T-cell (primary cell): ENCODE measurements at regions not wholly inside any gene's neighbourhood (a gene's known extent, or its start where the extent isn't known, plus 50 kb on each side); places are given as distances from the start of the nearest gene placed in this dataset.

Experiments used
- ATAC-seq, 4 experiments: fragments of 200-7000 bp in 3 of 4; fragments of 150-1000 bp in 1 of 4; cut with Tn5 transposase; replicated peaks in 1 of 4; 1 replicate in 3 of 4; 2 replicates in 1 of 4; pipeline ENCODE4 v1.10.0; 2021; ENCODE audit warnings: moderate library complexity in 3 of 4, mild to moderate bottlenecking in 2 of 4, moderate number of reproducible peaks in 1 of 4
- CTCF ChIA-PET, 2 donors: fragments of 300-600 bp; sonication (Branson Sonifier 250); formaldehyde crosslinking; loops; one replicate each; lab custom pipeline; 2022; ENCODE audit warnings: antibody characterized with exemption in 2 of 2; lab: Charles Lee
- POLR2A ChIA-PET, 2 donors: fragments of 300-600 bp; sonication (Branson Sonifier 250); formaldehyde crosslinking; loops; one replicate each; lab custom pipeline; 2022; ENCODE audit warnings: antibody characterized with exemption in 2 of 2; lab: Charles Lee
- DNase-seq, 35 experiments: peaks; one replicate each; pipeline versions ENCODE4 v3.0.0 to v3.0.0-alpha.2; 2013 to 2023
- H3K27ac ChIP-seq: one replicate; pipeline ENCODE4 v1.5.1; 2013; ENCODE audit warnings: low read length
- H3K27me3 ChIP-seq, 2 experiments: replicated peaks in 1 of 2; 1 replicate in 1 of 2; 2 replicates in 1 of 2; pipeline versions ENCODE4 v1.6.1 to v1.7.0; 2013; ENCODE audit warnings: low read length in 1 of 2, mixed read lengths in 1 of 2; ENCODE audit not compliant: control insufficient read depth in 2 of 2, insufficient read depth in 2 of 2; ENCODE audit errors: extremely low read depth in 1 of 2
- H3K36me3 ChIP-seq, 2 donors: 1 replicate in 1 of 2; 2 replicates in 1 of 2; pipeline versions ENCODE4 v1.6.1 to v1.7.0; 2013; ENCODE audit warnings: low read length in 1 of 2; ENCODE audit not compliant: control insufficient read depth in 2 of 2, insufficient read depth in 1 of 2; ENCODE audit errors: extremely low read depth in 1 of 2
- H3K4me1 ChIP-seq, 2 experiments: 1 replicate in 1 of 2; 2 replicates in 1 of 2; pipeline versions ENCODE4 v1.6.1 to v1.7.0; 2013; ENCODE audit warnings: low read length in 2 of 2, mixed read lengths in 1 of 2; ENCODE audit not compliant: insufficient read depth in 2 of 2, control insufficient read depth in 1 of 2; ENCODE audit errors: extremely low read depth in 1 of 2
- H3K4me3 ChIP-seq, 2 donors: 1 replicate in 1 of 2; 2 replicates in 1 of 2; pipeline versions ENCODE4 v1.5.1 to v1.7.0; 2013; ENCODE audit warnings: mild to moderate bottlenecking in 2 of 2, low read length in 1 of 2, moderate library complexity in 1 of 2; ENCODE audit not compliant: control insufficient read depth in 1 of 2; ENCODE audit errors: extremely low read depth in 1 of 2
- H3K9me3 ChIP-seq: 2 replicates; pipeline ENCODE4 v1.7.0; 2013
- H3K27ac Mint-ChIP-seq, 2 donors: one replicate each; pipeline ENCODE4 v1.8.0; 2020 to 2021; ENCODE audit warnings: mild to moderate bottlenecking in 2 of 2, mixed read lengths in 2 of 2
- H3K27me3 Mint-ChIP-seq, 2 donors: one replicate each; pipeline ENCODE4 v1.8.0; 2021 to 2022; ENCODE audit warnings: mixed read lengths in 2 of 2
- H3K36me3 Mint-ChIP-seq: one replicate; pipeline ENCODE4 v1.8.0; 2021; ENCODE audit warnings: mixed read lengths
- H3K4me1 Mint-ChIP-seq, 3 donors: one replicate each; pipeline ENCODE4 v1.8.0; 2020 to 2022; ENCODE audit warnings: mixed read lengths in 3 of 3, mild to moderate bottlenecking in 1 of 3
- H3K4me3 Mint-ChIP-seq, 3 donors: one replicate each; pipeline ENCODE4 v1.8.0; 2020 to 2022; ENCODE audit warnings: mild to moderate bottlenecking in 3 of 3, mixed read lengths in 3 of 3, moderate library complexity in 3 of 3
- H3K9me3 Mint-ChIP-seq, 3 donors: one replicate each; pipeline ENCODE4 v1.8.0; 2020 to 2022; ENCODE audit warnings: mixed read lengths in 3 of 3
- WGBS: methylation state at CpG from one replicate; pipeline ENCODE4 v1.1.5; 2013; ENCODE audit warnings: missing lambda C conversion rate; ENCODE audit not compliant: insufficient coverage; 5-methylcytosine and 5-hydroxymethylcytosine counted together

DNA sequence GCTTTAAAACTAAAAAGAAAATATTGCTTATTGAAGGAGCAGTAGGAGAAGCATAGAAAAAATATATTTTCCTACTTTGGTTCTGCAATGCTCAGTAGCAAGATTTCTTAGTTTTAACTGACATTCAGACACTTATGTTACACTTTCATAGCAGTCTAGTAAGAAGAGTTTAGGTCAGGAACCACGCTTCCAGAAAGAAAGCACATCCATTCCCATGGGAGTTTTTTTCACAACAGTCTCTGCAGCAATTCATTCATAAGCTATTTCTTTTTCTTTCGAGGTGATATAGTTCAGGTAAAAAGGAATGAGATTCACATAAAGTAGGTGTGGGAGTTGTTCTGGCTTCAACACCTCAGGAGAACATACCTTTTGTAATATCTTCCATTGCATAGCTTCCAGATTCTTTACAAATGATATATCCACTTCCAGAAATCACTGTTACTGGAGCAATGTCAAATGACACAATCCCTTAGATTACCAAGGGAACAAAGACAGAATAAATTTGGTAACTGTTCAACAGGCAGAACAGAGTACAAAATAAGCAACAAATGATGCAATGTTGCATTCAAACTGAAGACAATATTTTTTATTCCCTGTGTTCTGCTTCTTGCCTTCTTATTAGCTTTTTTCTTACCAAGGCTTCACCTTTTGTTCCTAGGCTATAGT lies 95.2 kb upstream of the GULP1 start:
- ChIA-PET POLR2A (no interaction called here), CTCF (no interaction called here)
- no peaks in the 10 kb centered on the region for H3K4me1 ChIP-seq

DNA sequence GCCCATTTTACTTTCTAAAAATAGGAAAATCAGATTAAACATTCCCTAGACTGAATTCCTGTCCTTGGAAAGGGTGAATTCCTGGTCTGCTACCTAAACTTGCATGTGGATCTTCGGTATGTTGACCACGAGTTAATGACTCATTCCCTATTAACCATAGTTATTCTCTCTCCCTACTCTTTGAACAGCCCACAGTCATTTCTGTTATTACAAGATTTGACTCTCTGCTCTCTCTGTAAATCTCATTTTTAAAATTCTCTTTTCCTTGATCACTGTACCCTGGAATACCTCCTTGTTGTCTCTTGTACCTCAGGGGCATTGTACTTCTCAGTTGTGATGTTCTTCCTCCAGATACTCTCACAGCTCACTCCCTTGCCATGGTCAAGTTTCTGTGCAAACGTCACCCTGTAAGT lies 92.0 kb upstream of the GULP1 start:
- no peaks in the 10 kb centered on the region for H3K9me3 Mint-ChIP-seq
- no peaks in the 10 kb centered on the region for H3K27me3 Mint-ChIP-seq
- Histone ChIP-seq H3K27me3 (no peaks in the 10 kb centered on the region), H3K36me3 (no peaks in the 10 kb centered on the region), H3K4me1 (no peaks in the 10 kb centered on the region), H3K9me3 (no peaks in the 10 kb centered on the region), H3K4me3 (no peak overlapping the region), H3K27ac (no peak overlapping the region)
- 63% methylated on average over 2 of the region's 3 CpGs for WGBS
- no peak for ATAC-seq
- H3K4me1 Mint-ChIP-seq = no peaks in the 10 kb centered on the region
- no peak overlapping the region for H3K4me3 Mint-ChIP-seq
- no peak overlapping the region for H3K27ac Mint-ChIP-seq
- CTCF ChIA-PET = no interaction called here
- no peak for DNase-seq
- H3K36me3 Mint-ChIP-seq = no peaks in the 10 kb centered on the region
- POLR2A ChIA-PET = no interaction called here

More for the DNA sequence above, 95.2 kb upstream of the GULP1 start:
- no peak overlapping the region for H3K27ac Mint-ChIP-seq
- ATAC-seq (no peak), DNase-seq (no peak)
- H3K27me3 Mint-ChIP-seq = no peaks in the 10 kb centered on the region
- H3K4me3 Mint-ChIP-seq = no peak overlapping the region
- no peaks in the 10 kb centered on the region for H3K9me3 ChIP-seq
- no peaks in the 10 kb centered on the region for H3K27me3 ChIP-seq
- H3K4me1 Mint-ChIP-seq = no peaks in the 10 kb centered on the region
- H3K36me3 ChIP-seq = no peaks in the 10 kb centered on the region
- no peak overlapping the region for H3K27ac ChIP-seq
- H3K9me3 Mint-ChIP-seq = peaks cover 0 to 4% (median 0%) of the 10 kb centered on the region in 3 donors
- no peak overlapping the region for H3K4me3 ChIP-seq
- WGBS = no CpG with 5 or more reads among the region's 2 CpGs
- H3K36me3 Mint-ChIP-seq = no peaks in the 10 kb centered on the region

- ATAC-seq (no peak), DNase-seq (no peak)
- Histone ChIP-seq H3K27ac (no peak overlapping the region), H3K36me3 (no peaks in the 10 kb centered on the region), H3K4me3 (no peak overlapping the region), H3K9me3 (no peaks in the 10 kb centered on the region), H3K4me1 (no peaks in the 10 kb centered on the region), H3K27me3 (no peaks in the 10 kb centered on the region)
- Mint-ChIP-seq H3K4me3 (no peak overlapping the region), H3K9me3 (no peaks in the 10 kb centered on the region), H3K27ac (no peak overlapping the region), H3K4me1 (no peaks in the 10 kb centered on the region), H3K27me3 (no peaks in the 10 kb centered on the region), H3K36me3 (no peaks in the 10 kb centered on the region)
- ChIA-PET POLR2A (no interaction called here), CTCF (no interaction called here)
- no CpG with 5 or more reads among the region's 2 CpGs for WGBS
Observed at GRCh38 chr2:188201639-188202038, 90.0 kb upstream of the GULP1 start.

- no peaks in the 10 kb centered on the region for H3K4me1 Mint-ChIP-seq
Observed at GRCh38 chr2:188202777-188203176, 88.9 kb upstream of the GULP1 start.

GRCh38 chr2:188203776-188204175 lies 87.9 kb upstream of the GULP1 start:
- no peaks in the 10 kb centered on the region for H3K36me3 ChIP-seq
- DNase-seq (no peak), ATAC-seq (no peak)
- H3K4me3 Mint-ChIP-seq = no peak overlapping the region
- no peaks in the 10 kb centered on the region for H3K4me1 Mint-ChIP-seq
- H3K27me3 Mint-ChIP-seq = no peaks in the 10 kb centered on the region
- no peaks in the 10 kb centered on the region for H3K9me3 Mint-ChIP-seq
- H3K36me3 Mint-ChIP-seq = no peaks in the 10 kb centered on the region
- H3K4me3 ChIP-seq = no peak overlapping the region
- CTCF ChIA-PET = no interaction called here
- no peaks in the 10 kb centered on the region for H3K9me3 ChIP-seq
- H3K4me1 ChIP-seq = no peaks in the 10 kb centered on the region
- no peak overlapping the region for H3K27ac ChIP-seq
- no peaks in the 10 kb centered on the region for H3K27me3 ChIP-seq
- no CpG with 5 or more reads among the region's 2 CpGs for WGBS
- POLR2A ChIA-PET = no interaction called here
- H3K27ac Mint-ChIP-seq = no peak overlapping the region

More at GRCh38 chr2:188202777-188203176, 88.9 kb upstream of the GULP1 start:
- ATAC-seq (no peak), DNase-seq (no peak)
- Histone ChIP-seq H3K4me3 (no peak overlapping the region), H3K9me3 (no peaks in the 10 kb centered on the region), H3K36me3 (no peaks in the 10 kb centered on the region), H3K27me3 (no peaks in the 10 kb centered on the region), H3K27ac (no peak overlapping the region), H3K4me1 (no peaks in the 10 kb centered on the region)
- ChIA-PET CTCF (no interaction called here), POLR2A (no interaction called here)
- H3K36me3 Mint-ChIP-seq = no peaks in the 10 kb centered on the region
- no peaks in the 10 kb centered on the region for H3K9me3 Mint-ChIP-seq
- no peak overlapping the region for H3K27ac Mint-ChIP-seq
- H3K4me3 Mint-ChIP-seq = no peak overlapping the region
- no peaks in the 10 kb centered on the region for H3K27me3 Mint-ChIP-seq
- no CpG with 5 or more reads among the region's 1 CpG for WGBS

- Mint-ChIP-seq H3K36me3 (no peaks in the 10 kb centered on the region), H3K4me1 (no peaks in the 10 kb centered on the region), H3K9me3 (peaks cover 0 to 6% (median 4%) of the 10 kb centered on the region in 3 donors), H3K27ac (no peak overlapping the region), H3K4me3 (no peak overlapping the region), H3K27me3 (no peaks in the 10 kb centered on the region)
- Histone ChIP-seq H3K4me1 (no peaks in the 10 kb centered on the region), H3K27ac (no peak overlapping the region), H3K27me3 (no peaks in the 10 kb centered on the region), H3K4me3 (no peak overlapping the region), H3K9me3 (no peaks in the 10 kb centered on the region), H3K36me3 (no peaks in the 10 kb centered on the region)
- WGBS = no CpG with 5 or more reads among the region's 1 CpG
- ChIA-PET POLR2A (no interaction called here), CTCF (no interaction called here)
- no peak for ATAC-seq
- DNase-seq = no peak
Observed at GRCh38 chr2:188204824-188205223, 86.8 kb upstream of the GULP1 start.

DNA sequence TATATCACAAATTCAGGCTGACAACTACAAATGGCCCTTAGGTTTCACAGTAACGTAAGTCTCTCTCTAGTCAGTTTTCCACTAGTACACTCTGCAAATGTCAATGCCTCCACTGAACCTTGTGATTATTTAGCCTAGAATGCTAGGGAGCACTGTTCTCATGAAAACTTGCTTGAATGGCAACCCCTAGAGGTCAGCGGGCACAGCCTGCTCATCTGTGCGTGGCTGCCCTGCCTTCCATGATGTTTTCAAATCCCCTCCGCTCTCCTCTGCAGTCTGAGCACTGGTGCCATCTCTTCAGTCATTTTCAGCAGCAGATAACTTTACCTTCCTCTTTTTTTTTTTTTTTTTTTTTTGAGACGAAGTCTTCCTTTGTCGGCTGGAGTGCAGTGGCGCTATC lies 84.1 kb upstream of the GULP1 start:
- no peaks in the 10 kb centered on the region for H3K9me3 ChIP-seq
- Mint-ChIP-seq H3K27me3 (no peaks in the 10 kb centered on the region), H3K9me3 (peaks cover 0 to 6% (median 4%) of the 10 kb centered on the region in 3 donors), H3K36me3 (no peaks in the 10 kb centered on the region), H3K4me1 (no peaks in the 10 kb centered on the region), H3K4me3 (no peak overlapping the region), H3K27ac (no peak overlapping the region)
- H3K36me3 ChIP-seq = no peaks in the 10 kb centered on the region
- no peak for ATAC-seq
- H3K27me3 ChIP-seq = no peaks in the 10 kb centered on the region
- H3K27ac ChIP-seq = no peak overlapping the region
- 100% methylated on average over 2 of the region's 7 CpGs for WGBS
- DNase-seq = no peak
- CTCF ChIA-PET = no interaction called here
- no peak overlapping the region for H3K4me3 ChIP-seq
- no peaks in the 10 kb centered on the region for H3K4me1 ChIP-seq
- POLR2A ChIA-PET = no interaction called here
